NCI-H1105 treated with DMSO at 0.1 percent for 48 hours (cell line): ENCODE measurements at regions not wholly inside any gene's neighbourhood (a gene's known extent, or its start where the extent isn't known, plus 50 kb on each side); places are given as distances from the start of the nearest gene placed in this dataset.
A peak's percentile ranks its signal among the peaks of the same experiment; 100 is the strongest.

Experiments used
- DNase-seq: peaks from one replicate; lab custom pipeline; 2025; lab: John Stamatoyannopoulos, UW

- DNase-seq, result no peak
Measured at GRCh38 chr2:22900674-22901073, 484.3 kb upstream of the KLHL29 start.

GRCh38 chr2:22901471-22902179 is 483.4 kb upstream of the KLHL29 start:
- DNase-seq, result no peak

- no peak for DNase-seq
Measured at GRCh38 chr2:22902180-22902550, 482.8 kb upstream of the KLHL29 start.

GRCh38 chr2:22902662-22903165 is 482.3 kb upstream of the KLHL29 start:
- no peak for DNase-seq

- no peak for DNase-seq
Measured at GRCh38 chr2:22903616-22904015, 481.4 kb upstream of the KLHL29 start.

- no peak for DNase-seq
Measured at GRCh38 chr2:22904126-22904684, 480.8 kb upstream of the KLHL29 start.

GRCh38 chr2:22907330-22907729 is 477.6 kb upstream of the KLHL29 start:
- no peak for DNase-seq

GRCh38 chr2:22912398-22912797 is 472.6 kb upstream of the KLHL29 start:
- no peak for DNase-seq

GRCh38 chr2:22929998-22930397 is 455.0 kb upstream of the KLHL29 start:
- no peak for DNase-seq

GRCh38 chr2:22930781-22931180 is 454.2 kb upstream of the KLHL29 start:
- DNase-seq, result peak; percentile 18

GRCh38 chr2:22932288-22932687 is 452.7 kb upstream of the KLHL29 start:
- DNase-seq, result no peak

GRCh38 chr2:22934747-22935146 is 450.2 kb upstream of the KLHL29 start:
- DNase-seq, result no peak

GRCh38 chr2:22942441-22942840 is 442.5 kb upstream of the KLHL29 start:
- DNase-seq, result no peak

GRCh38 chr2:22944143-22944542 is 440.8 kb upstream of the KLHL29 start:
- no peak for DNase-seq

- no peak for DNase-seq
Measured at GRCh38 chr2:22946553-22946952, 438.4 kb upstream of the KLHL29 start.

GRCh38 chr2:22947741-22948140 is 437.2 kb upstream of the KLHL29 start:
- DNase-seq, result no peak

- no peak for DNase-seq
Measured at GRCh38 chr2:22950431-22950830, 434.5 kb upstream of the KLHL29 start.

GRCh38 chr2:22952656-22953225 is 432.2 kb upstream of the KLHL29 start:
- no peak for DNase-seq

- no peak for DNase-seq
Measured at GRCh38 chr2:22957446-22957845, 427.5 kb upstream of the KLHL29 start.

- no peak for DNase-seq
Measured at GRCh38 chr2:22958308-22958707, 426.7 kb upstream of the KLHL29 start.

GRCh38 chr2:22967756-22968155 is 417.2 kb upstream of the KLHL29 start:
- DNase-seq, result no peak

- DNase-seq, result no peak
Measured at GRCh38 chr2:22970284-22970975, 414.5 kb upstream of the KLHL29 start.

GRCh38 chr2:22970991-22971390 is 414.0 kb upstream of the KLHL29 start:
- DNase-seq, result no peak
